GM19023 (cell line): ENCODE measurements at regions not wholly inside any gene's neighbourhood (a gene's known extent, or its start where the extent isn't known, plus 50 kb on each side); places are given as distances from the start of the nearest gene placed in this dataset.
A peak's percentile ranks its signal among the peaks of the same experiment; 100 is the strongest.
"Not testable (repeated sequence)": the region's sequence is repeated elsewhere in the genome, so short reads cannot be mapped to it uniquely, and the experiment has no call there.

ENCODE experiments used
- ATAC-seq: cut with Tn5 transposase; IDR thresholded peaks from one replicate; pipeline ENCODE4 v1.9.1; 2021; ENCODE audit warnings: mild to moderate bottlenecking, moderate library complexity; ENCODE audit not compliant: unreplicated experiment

- ATAC-seq: no peak
These were observed 68.6 kb upstream of the PRSS16 start for GRCh38 chr6:27178860-27179259.

GRCh38 chr6:27183060-27183832, 64.3 kb upstream of the PRSS16 start:
- no peak for ATAC-seq

- ATAC-seq: no peak
These were observed 60.1 kb upstream of the PRSS16 start for GRCh38 chr6:27187231-27188060.

- peak; percentile 85 for ATAC-seq
These were observed 59.2 kb upstream of the PRSS16 start for GRCh38 chr6:27188061-27188884.

GRCh38 chr6:27188885-27189418, 58.5 kb upstream of the PRSS16 start:
- peak; percentile 79 for ATAC-seq

GRCh38 chr6:27190126-27190525, 57.4 kb upstream of the PRSS16 start:
- no peak for ATAC-seq

GRCh38 chr6:27194453-27194852, 53.0 kb upstream of the PRSS16 start:
- not testable (repeated sequence) for ATAC-seq

- ATAC-seq: not testable (repeated sequence)
These were observed 52.0 kb upstream of the PRSS16 start for GRCh38 chr6:27195547-27195946.
